SK-N-MC (cell line): ENCODE measurements at regions not wholly inside any gene's neighbourhood (a gene's known extent, or its start where the extent isn't known, plus 50 kb on each side); places are given as distances from the start of the nearest gene placed in this dataset.
A peak's percentile ranks its signal among the peaks of the same experiment; 100 is the strongest.

Source experiments
- DNase-seq: peaks from one replicate; pipeline ENCODE4 v3.0.0-alpha.2; 2011; ENCODE audit warnings: low read depth, low spot score
- H3K27ac ChIP-seq: fragments of 200-600 bp; sonication (generic); 2 replicates; pipeline ENCODE4 v1.5.1; 2016; ENCODE audit warnings: mixed run types
- H3K36me3 ChIP-seq: fragments of 200-600 bp; sonication (generic); 2 replicates; pipeline ENCODE4 v1.6.1; 2017; ENCODE audit warnings: antibody characterized with exemption, low read length, mixed read lengths; ENCODE audit not compliant: insufficient read depth
- H3K4me3 ChIP-seq: fragments of 200-600 bp; sonication (generic); 2 replicates; pipeline ENCODE4 v1.5.1; 2016
- H3K9ac ChIP-seq: fragments of 200-600 bp; sonication (generic); 2 replicates; pipeline ENCODE4 v1.8.0; 2017; ENCODE audit warnings: mixed run types, mixed read lengths; ENCODE audit not compliant: insufficient read length
- H3K9me3 ChIP-seq: fragments of 200-600 bp; sonication (generic); 2 replicates; pipeline ENCODE4 v1.6.1; 2017; ENCODE audit warnings: low read depth, mild to moderate bottlenecking, antibody characterized with exemption, low read length, moderate library complexity, mixed read lengths
- EZH2 ChIP-seq: fragments of 200-600 bp; sonication (generic); IDR thresholded peaks from one replicate; pipeline ENCODE4 v1.6.1; 2017; ENCODE audit warnings: antibody characterized with exemption
- FOXP2 ChIP-seq: optimal IDR thresholded peaks from 2 replicates; pipeline ENCODE3; 2011; ENCODE audit warnings: mild to moderate bottlenecking, moderate library complexity; ENCODE audit not compliant: insufficient read depth; ENCODE audit errors: extremely low read length, control extremely low read depth
- POLR2AphosphoS5 ChIP-seq: IDR thresholded peaks from 2 replicates; pipeline ENCODE4 v1.6.1; 2012; ENCODE audit warnings: mild to moderate bottlenecking, low read depth, low read length, borderline replicate concordance

DNA sequence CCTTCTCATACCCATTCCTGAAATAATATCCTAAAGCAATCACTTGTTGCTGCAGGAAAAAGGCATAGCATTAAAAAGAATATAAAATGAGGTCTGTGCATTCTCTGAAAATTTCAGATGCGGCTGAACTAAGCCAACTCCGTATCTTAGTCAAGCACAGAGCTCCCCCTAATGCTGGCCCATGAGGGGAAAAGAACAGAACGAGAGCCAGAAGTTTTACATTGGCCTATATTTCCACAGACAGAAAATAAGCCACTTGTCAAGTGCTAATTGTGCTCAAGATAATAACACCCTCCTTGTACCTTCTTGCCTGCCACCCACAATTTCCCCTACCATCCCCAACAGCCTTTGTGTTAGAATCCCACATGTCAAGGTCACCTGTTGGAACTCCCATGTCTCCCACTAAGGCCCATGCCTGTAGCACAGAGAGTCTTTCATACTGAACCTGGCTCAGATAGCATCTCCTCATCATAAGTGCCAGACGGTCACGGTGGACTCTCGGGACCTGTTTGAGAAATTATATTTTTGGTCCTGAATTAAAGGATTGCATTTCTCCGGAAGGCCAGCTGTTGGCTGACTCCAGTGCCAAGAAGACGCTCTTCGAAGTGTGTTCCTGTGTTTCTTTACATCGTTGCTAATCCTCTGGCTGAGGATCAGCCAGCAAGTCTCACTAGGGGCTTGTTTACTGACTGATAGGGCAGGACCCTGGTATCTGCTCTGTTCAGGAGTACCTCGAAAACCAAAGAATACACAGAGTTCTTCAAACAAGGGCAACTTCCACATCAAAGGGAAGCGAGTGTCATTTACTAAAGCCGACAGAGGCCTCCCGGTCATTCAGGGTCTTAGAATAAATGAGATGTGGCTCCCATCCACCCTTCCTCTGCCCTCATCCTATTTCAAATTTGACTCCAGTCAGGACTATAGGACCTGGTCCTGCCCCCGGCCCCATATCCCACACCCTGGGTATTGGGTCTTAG, 183.4 kb upstream of the FBXL4 start:
- Histone ChIP-seq H3K36me3 (no peaks in the 10 kb centered on the region), H3K4me3 (no peak overlapping the region), H3K27ac (peak overlapping the region; percentile 29; the same call in 1 of the 2 replicates), H3K9me3 (no peaks in the 10 kb centered on the region), H3K9ac (no peak overlapping the region)
- no peak for DNase-seq
- TF ChIP-seq EZH2 (no peak), POLR2AphosphoS5 (no peak), FOXP2 (no peak)

GRCh38 chr6:99129835-99130234, 182.1 kb upstream of the FBXL4 start:
- no peak for TF ChIP-seq POLR2AphosphoS5
- no peak for TF ChIP-seq FOXP2
- no peak for TF ChIP-seq EZH2
- Histone ChIP-seq H3K9me3 (no peaks in the 10 kb centered on the region), H3K9ac (no peak overlapping the region), H3K36me3 (no peaks in the 10 kb centered on the region), H3K4me3 (no peak overlapping the region), H3K27ac (no peak overlapping the region; the same call in 1 of the 2 replicates)
- DNase-seq, result no peak

DNA sequence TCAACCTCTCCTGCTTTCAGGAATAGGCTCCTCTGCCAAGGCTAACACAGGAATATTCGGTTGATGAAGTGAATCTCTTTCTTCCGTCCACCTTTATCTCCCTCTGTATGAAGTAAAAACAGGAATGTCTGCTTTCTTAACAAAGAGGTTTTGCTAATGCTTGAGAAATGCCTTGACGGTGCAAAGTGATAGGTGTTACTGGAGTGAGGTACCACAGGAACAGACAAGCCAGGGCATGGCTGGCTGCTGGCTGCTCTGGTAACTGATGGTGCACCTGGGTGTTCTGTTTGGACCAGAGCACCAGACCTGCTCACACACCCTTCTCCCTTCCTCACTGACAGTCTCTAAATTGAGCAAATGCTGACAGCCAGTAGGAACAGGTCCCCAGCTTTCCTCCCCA, 174.0 kb upstream of the FBXL4 start:
- DNase-seq, result no peak
- H3K27ac ChIP-seq, result no peak overlapping the region
- no peaks in the 10 kb centered on the region for H3K36me3 ChIP-seq
- H3K4me3 ChIP-seq, result no peak overlapping the region
- H3K9ac ChIP-seq, result no peak overlapping the region
- no peak for TF ChIP-seq EZH2
- TF ChIP-seq FOXP2, result no peak
- TF ChIP-seq POLR2AphosphoS5, result no peak
- H3K9me3 ChIP-seq, result no peaks in the 10 kb centered on the region

DNA sequence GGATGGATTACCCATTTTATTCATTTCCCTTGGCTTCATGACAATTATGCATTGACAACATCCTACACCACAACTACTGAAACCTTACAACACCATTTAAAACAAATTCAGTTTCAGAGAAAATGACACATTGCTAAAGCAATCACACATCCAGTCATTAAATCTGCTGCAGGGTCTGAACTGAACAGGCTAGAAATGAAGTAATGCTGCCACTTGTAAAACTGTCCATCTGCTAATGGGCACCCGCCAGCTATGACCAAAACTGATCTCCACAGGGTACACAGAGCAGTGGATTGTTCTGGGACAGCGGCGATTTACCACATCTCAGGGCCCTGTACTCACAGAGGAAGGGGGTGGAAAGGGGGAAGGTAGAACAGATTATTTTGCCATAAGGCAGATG, 172.9 kb upstream of the FBXL4 start:
- no peak for DNase-seq
- peak overlapping the region; percentile 1 for H3K9ac ChIP-seq
- H3K4me3 ChIP-seq, result no peak overlapping the region
- H3K9me3 ChIP-seq, result no peaks in the 10 kb centered on the region
- no peak overlapping the region for H3K27ac ChIP-seq
- TF ChIP-seq POLR2AphosphoS5 (no peak), EZH2 (no peak), FOXP2 (no peak)
- H3K36me3 ChIP-seq, result no peaks in the 10 kb centered on the region

GRCh38 chr6:99119109-99120031, 171.6 kb upstream of the FBXL4 start:
- DNase-seq, result peak; percentile 70
- Histone ChIP-seq H3K4me3 (no peak overlapping the region), H3K9ac (no peak overlapping the region), H3K9me3 (no peaks in the 10 kb centered on the region), H3K36me3 (no peaks in the 10 kb centered on the region), H3K27ac (no peak overlapping the region)
- no peak for TF ChIP-seq EZH2
- TF ChIP-seq POLR2AphosphoS5, result no peak
- TF ChIP-seq FOXP2, result no peak

DNA sequence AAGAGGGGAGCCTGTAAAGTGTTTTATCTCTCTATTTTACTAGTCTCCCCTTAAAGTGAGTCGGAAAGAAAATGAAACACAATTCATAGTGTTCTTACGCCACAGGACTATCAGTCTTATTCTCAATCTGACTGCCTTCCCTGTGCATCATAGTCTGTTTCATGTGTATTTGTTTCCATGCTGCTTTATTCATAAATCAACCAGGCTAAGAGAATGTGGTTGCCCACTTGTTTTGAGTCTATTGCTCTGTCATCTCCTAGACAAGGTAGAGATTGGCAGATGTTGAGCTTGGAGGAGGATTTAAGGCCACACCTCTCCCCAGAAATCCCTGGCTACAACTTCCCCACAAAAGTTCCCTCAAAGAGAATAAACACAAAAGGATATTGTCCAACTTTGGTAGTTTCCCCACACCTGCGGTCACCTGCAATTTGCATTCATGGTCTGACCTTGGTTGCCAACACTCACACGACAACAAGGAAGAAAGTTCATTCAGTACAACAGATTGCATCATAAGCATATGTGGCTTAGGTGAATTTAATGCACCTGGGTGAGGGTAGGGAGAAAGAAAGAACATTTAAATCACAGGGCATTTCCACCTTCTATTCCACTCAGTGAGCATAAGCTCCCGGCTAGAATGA, 167.1 kb upstream of the FBXL4 start:
- no peak for TF ChIP-seq EZH2
- no peak for TF ChIP-seq FOXP2
- TF ChIP-seq POLR2AphosphoS5, result no peak
- H3K27ac ChIP-seq, result no peak overlapping the region
- H3K9me3 ChIP-seq, result no peaks in the 10 kb centered on the region
- DNase-seq, result no peak
- H3K4me3 ChIP-seq, result no peak overlapping the region
- no peak overlapping the region for H3K9ac ChIP-seq
- no peaks in the 10 kb centered on the region for H3K36me3 ChIP-seq

- Histone ChIP-seq H3K36me3 (no peaks in the 10 kb centered on the region), H3K9ac (no peak overlapping the region), H3K27ac (no peak overlapping the region), H3K4me3 (no peak overlapping the region), H3K9me3 (no peaks in the 10 kb centered on the region)
- no peak for TF ChIP-seq EZH2
- no peak for TF ChIP-seq FOXP2
- DNase-seq, result no peak
These were observed 163.8 kb upstream of the FBXL4 start for GRCh38 chr6:99111590-99111989.

- TF ChIP-seq POLR2AphosphoS5 (no peak), FOXP2 (no peak), EZH2 (no peak)
- H3K27ac ChIP-seq, result no peak overlapping the region
These were observed 162.3 kb upstream of the FBXL4 start for GRCh38 chr6:99110029-99110428.

More at GRCh38 chr6:99110029-99110428, 162.3 kb upstream of the FBXL4 start:
- Histone ChIP-seq H3K9ac (no peak overlapping the region), H3K4me3 (no peak overlapping the region), H3K36me3 (no peaks in the 10 kb centered on the region), H3K9me3 (no peaks in the 10 kb centered on the region)
- DNase-seq, result no peak
